HUDEP-2 (cell line): ENCODE measurements at regions not wholly inside any gene's neighbourhood (a gene's known extent, or its start where the extent isn't known, plus 50 kb on each side); places are given as distances from the start of the nearest gene placed in this dataset.
A peak's percentile ranks its signal among the peaks of the same experiment; 100 is the strongest.
"Not testable (repeated sequence)": the region's sequence is repeated elsewhere in the genome, so short reads cannot be mapped to it uniquely, and the experiment has no call there.

Experiments used
- DNase-seq, 76 experiments: peaks; one replicate each; lab custom pipeline; 2025; ENCODE audit not compliant: unreplicated experiment in 76 of 76; lab: John Stamatoyannopoulos, UW

- DNase-seq = no peak
Observed at GRCh38 chr7:153158149-153158548, 398.6 kb downstream of the ACTR3B start.

- DNase-seq = no peak
Observed at GRCh38 chr7:153170287-153170686, 410.7 kb downstream of the ACTR3B start.

- DNase-seq = no peak
Observed at GRCh38 chr7:153185936-153186335, 426.4 kb downstream of the ACTR3B start.

GRCh38 chr7:153188161-153188560, 428.6 kb downstream of the ACTR3B start:
- no peak for DNase-seq

GRCh38 chr7:153188630-153189029, 429.1 kb downstream of the ACTR3B start:
- DNase-seq = no peak

- peak in 18 of 76 experiments; percentile 0 to 32 (median 4) for DNase-seq
Observed at GRCh38 chr7:153190452-153190851, 430.9 kb downstream of the ACTR3B start.

- no peak for DNase-seq
Observed at GRCh38 chr7:153190986-153191385, 431.4 kb downstream of the ACTR3B start.

GRCh38 chr7:153193144-153193595, 433.6 kb downstream of the ACTR3B start:
- peak in 9 of 76 experiments; percentile 0 to 14 (median 3) for DNase-seq

GRCh38 chr7:153217032-153217431, 457.5 kb downstream of the ACTR3B start:
- no peak for DNase-seq

GRCh38 chr7:153224890-153225289, 465.3 kb downstream of the ACTR3B start:
- DNase-seq = no peak

GRCh38 chr7:153245136-153245535, 485.6 kb downstream of the ACTR3B start:
- not testable (repeated sequence) for DNase-seq

- no peak for DNase-seq
Observed at GRCh38 chr7:153245809-153246208, 486.3 kb downstream of the ACTR3B start.

- no peak for DNase-seq
Observed at GRCh38 chr7:153247926-153248325, 488.4 kb downstream of the ACTR3B start.

GRCh38 chr7:153258686-153259085, 499.1 kb downstream of the ACTR3B start:
- DNase-seq = no peak

- DNase-seq = no peak
Observed at GRCh38 chr7:153276394-153276793, 516.8 kb downstream of the ACTR3B start.

- DNase-seq = no peak
Observed at GRCh38 chr7:153286763-153287162, 527.2 kb downstream of the ACTR3B start.

GRCh38 chr7:153290066-153290465, 530.5 kb downstream of the ACTR3B start:
- no peak for DNase-seq

GRCh38 chr7:153297141-153297540, 537.6 kb downstream of the ACTR3B start:
- no peak for DNase-seq

GRCh38 chr7:153301936-153302335, 542.4 kb downstream of the ACTR3B start:
- DNase-seq = no peak

- no peak for DNase-seq
Observed at GRCh38 chr7:153320005-153320404, 560.5 kb downstream of the ACTR3B start.

- no peak for DNase-seq
Observed at GRCh38 chr7:153320681-153321080, 561.1 kb downstream of the ACTR3B start.

GRCh38 chr7:153322991-153323390, 563.4 kb downstream of the ACTR3B start:
- DNase-seq = no peak

- DNase-seq = no peak
Observed at GRCh38 chr7:153324094-153324493, 564.5 kb downstream of the ACTR3B start.
